GM12878 (cell line): ENCODE measurements at regions not wholly inside any gene's neighbourhood (a gene's known extent, or its start where the extent isn't known, plus 50 kb on each side); places are given as distances from the start of the nearest gene placed in this dataset.

Source experiments
- BCLAF1 ChIP-seq: fragments of 450-650 bp; IDR thresholded peaks from 2 replicates; pipeline ENCODE4 v1.6.1; 2017; ENCODE audit warnings: antibody characterized with exemption, mild to moderate bottlenecking, moderate library complexity
- CTCF ChIP-seq, 3 experiments: IDR thresholded peaks in 2 of 3; conservative IDR thresholded peaks in 1 of 3; 2 replicates each; pipeline ENCODE4 v1.5.1; 2011; ENCODE audit warnings: low read depth in 3 of 3, low read length in 3 of 3, mild to moderate bottlenecking in 3 of 3, control low read depth in 2 of 3, moderate library complexity in 2 of 3, inconsistent platforms in 1 of 3, mixed read lengths in 1 of 3; ENCODE audit not compliant: control insufficient read depth in 2 of 3, insufficient read depth in 1 of 3; ENCODE audit errors: extremely low read depth in 1 of 3

GRCh38 chr9:8179381-8180053 is 379.9 kb upstream of the DMAC1 start:
- TF ChIP-seq CTCF (IDR thresholded peaks at IDR 0.05 in 2 of 3, conservative IDR thresholded peaks at IDR 0.05 in 1 of 3; ENCODE audit: control insufficient read depth in 2 of 3, extremely low read depth in 1 of 3, insufficient read depth in 1 of 3, low read depth in 3 of 3, low read length in 3 of 3) (no peak), BCLAF1 (no peak)
